Forelimb muscle (tissue), 1 donor: ENCODE measurements at regions not wholly inside any gene's neighbourhood (a gene's known extent, or its start where the extent isn't known, plus 50 kb on each side); places are given as distances from the start of the nearest gene placed in this dataset.

Experiments used
- DNase-seq: peaks from one replicate; pipeline ENCODE4 v3.0.0-alpha.2; 2013; ENCODE audit warnings: low read depth

DNA sequence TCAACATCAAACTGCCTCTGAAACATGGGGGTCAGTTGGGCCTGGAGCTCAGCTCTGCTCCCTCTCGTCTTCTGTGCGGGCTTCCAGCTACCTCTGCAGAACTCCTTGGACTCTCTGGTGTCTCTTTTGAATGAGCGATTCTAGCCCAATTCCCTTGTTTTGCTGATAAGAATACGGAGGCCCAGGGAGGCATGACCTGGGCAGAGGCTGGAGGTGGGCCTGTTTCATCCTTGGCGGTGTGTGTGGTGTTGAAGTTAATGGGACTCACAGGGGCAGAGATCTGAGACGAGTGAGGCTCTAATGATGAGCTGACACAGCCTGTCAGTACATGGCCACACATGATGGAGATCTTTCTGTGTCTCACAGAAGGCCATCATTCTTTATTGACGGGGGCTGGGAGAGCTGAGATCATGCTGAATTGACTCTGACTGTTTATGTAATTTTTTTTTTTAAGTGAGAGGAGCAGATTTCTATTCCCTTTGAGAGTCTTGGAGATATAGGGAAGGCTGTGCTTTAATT is 134.5 kb downstream of the URB2 start:
- no peak for DNase-seq

DNA sequence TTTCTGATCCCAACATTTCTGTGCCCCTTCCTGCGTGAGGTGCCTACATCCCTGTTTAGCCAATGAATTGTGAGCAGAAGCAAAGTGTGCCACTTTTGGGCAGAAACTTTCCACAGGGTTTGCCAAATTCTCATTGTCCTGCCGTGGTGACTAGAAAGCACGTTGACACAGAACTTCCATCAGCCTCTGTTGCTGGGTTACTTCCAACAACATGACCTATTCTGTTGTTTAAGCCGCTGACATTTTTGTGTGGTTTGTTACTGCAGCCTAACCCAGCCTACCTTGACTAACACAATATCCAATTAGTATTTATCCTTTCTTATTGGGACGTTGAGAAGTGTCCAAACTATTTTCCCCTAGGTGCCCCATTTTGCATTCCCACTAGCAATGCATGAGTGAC is 136.8 kb downstream of the URB2 start:
- DNase-seq: no peak

DNA sequence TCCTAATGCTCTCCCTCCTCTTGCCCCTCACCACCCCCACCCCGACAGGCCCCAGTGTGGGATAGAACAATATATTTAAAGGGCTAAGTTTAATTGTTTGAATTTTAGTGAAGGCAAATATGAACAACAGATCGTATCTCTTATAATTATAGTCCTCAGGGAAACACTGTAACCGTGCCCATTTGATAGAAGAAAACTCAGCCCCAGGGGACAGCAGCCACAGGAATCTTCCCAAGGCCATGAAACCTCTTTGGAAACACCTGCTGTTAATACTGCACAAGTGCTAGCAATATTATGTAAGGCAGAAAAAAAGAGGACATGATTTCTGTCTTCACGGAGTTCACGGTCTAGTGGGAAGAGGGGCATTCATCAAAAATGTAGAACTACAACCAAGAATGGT is 142.2 kb downstream of the URB2 start:
- DNase-seq: no peak

DNA sequence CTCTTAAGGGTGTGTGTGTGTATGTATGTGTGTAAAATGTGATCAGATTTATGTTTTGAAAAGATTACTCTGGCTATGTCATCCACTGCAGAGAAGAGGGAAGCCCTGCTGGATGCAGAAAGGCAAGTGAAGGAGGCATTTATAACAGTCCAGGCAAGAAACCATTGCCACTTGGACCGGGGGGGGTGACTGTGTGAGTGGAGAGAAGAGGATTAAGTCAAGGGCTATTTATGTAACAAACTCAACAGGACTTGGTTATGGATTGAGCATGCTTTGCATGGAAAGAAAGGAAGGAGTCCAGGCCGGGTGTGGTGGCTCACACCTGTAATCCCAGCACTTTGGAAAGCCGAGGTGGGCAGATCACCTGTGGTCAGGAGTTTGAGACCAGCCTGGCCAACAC is 143.0 kb downstream of the URB2 start:
- DNase-seq: no peak

DNA sequence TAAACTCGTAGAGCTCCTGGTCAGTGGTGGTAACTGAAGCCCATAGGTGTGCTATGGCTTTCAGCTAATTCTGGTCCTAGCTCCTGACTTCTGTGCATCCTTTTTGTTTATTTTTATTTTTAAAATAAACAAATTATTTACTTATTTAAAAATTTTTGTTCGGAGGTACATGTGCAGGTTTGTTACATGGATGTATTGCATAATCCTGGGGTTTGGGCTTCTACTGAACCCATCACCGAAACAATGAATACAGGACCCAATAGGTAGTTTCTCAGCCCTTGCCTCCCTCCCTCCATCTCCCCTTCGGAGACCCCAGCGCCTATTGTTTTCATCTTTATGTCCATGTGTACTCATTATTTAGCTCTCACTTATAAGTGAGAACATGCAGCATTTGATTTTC is 143.8 kb downstream of the URB2 start:
- DNase-seq: no peak

DNA sequence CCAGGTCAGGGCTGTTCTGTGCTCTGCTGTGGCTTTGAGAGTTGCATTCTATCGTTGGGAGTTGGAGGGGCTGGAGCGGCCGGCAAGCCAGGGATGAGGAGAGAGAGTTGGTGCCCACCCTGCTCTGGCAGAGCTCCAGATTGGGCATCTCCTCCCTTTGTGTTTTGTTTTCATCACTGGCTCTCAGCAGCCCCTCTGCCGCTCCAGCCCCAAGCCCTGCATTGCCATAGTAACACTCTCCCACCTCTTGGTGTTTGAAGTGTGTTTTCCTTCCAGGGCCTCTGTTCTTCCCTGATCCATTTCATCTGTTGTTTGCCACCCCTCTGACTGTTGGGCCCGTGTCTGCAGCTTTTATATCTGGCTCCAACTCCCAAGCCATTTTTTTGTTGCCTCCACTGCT is 152.7 kb downstream of the URB2 start:
- DNase-seq: no peak

DNA sequence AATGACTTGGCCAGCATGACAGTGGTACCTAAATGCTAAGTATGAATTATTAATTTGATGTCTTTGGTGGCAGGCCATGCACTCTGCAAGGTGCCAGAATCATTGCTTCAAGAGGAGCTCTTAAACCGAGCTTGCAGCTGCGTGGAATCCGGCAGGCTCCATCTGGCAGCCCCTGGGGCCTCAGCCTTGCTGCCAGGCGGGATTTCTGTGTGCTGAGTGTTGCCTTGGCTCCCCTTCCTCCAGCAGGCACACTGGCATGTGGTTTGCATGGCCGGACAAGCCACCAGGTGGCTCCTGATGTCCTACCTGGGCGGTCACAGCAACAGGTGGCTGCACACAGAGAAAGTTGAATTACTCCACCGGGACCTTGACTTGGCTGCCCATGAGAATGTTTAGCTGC is 155.4 kb downstream of the URB2 start:
- no peak for DNase-seq

DNA sequence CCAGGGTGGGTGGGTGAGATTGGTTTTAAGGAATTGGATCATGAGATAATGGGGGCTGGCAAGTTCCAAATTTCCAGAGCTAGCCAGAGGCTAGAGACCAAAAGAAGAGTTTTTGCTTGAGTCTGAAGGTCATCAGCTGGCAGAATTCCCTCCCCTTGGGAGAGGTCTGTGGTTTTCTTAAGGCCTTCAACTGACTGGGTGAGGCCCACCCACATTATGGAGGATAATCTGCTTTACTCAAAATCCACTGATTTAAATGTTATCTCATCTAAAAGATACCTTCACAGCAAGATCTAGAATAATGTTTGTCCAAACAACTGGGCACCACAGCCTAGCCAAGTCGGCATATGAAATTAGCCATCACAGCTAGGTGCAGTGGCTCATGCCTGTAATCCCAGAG is 156.4 kb downstream of the URB2 start:
- DNase-seq: no peak

DNA sequence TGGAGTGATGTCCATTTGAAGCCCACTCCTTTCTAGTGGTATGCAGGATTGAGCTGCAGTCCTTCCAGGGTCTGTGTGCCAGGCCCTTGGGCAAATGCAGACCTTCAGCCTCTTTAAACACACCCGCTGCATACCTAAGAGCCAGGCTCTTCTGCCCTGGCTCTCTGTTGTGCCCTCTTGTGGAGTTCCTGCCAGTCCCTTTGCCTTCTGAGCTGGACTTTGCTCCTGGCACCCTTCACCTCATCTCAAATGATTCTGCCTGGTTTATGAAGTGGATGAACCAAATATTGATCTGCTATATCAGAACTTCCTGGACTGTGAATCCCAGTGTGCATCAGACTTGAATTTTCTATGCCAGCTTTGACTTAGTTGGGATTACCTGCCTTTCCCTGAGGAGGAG is 158.8 kb downstream of the URB2 start:
- no peak for DNase-seq

DNA sequence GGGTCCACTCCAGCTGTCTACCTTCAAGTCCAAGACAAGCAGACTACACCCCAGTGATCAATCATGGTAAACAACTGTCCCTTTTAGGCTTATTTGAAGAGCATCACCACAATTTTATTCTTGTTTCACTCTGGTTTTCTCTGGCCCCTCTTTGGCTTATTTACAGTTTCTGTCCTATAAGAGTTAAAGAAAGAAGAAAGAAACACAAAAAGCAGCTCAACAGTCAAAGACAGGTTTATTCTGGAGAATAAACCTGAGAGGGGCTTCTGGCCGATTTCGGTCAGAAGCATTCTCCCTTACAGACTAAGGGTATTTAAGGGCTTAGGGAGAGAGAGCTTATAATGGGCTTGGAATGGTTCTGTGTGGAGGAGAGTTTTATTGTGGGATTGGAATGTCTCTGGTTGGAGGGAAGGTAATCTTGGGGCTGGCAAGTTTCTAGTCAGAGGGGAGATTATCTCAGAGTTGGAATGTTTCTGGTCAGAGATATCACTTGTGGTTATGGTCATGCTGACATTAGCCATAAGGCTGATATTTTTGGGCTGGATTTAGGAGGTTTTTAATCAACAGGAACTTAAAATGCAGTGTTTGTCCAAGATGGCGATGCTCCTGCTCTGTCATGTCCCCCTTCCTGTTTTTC is 161.0 kb downstream of the URB2 start:
- no peak for DNase-seq

DNA sequence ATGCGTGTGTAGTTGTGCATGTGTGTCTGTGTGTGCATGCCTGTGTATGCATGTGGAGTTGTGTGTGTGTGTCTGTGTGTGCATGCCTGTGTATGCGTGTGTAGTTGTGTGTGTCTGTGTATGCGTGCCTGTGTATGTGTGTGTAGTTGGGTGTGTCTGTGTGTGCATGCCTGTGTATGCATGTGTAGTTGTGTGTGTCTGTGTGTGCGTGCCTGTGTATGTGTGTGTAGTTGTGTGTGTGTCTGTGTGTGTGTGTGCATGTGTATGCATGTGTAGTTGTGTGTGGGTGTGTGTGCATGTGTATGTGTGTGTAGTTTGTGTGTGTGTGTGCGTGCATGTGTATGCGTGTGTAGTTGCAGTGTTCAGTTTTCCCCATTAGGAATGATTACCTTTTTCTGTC is 162.0 kb downstream of the URB2 start:
- no peak for DNase-seq

DNA sequence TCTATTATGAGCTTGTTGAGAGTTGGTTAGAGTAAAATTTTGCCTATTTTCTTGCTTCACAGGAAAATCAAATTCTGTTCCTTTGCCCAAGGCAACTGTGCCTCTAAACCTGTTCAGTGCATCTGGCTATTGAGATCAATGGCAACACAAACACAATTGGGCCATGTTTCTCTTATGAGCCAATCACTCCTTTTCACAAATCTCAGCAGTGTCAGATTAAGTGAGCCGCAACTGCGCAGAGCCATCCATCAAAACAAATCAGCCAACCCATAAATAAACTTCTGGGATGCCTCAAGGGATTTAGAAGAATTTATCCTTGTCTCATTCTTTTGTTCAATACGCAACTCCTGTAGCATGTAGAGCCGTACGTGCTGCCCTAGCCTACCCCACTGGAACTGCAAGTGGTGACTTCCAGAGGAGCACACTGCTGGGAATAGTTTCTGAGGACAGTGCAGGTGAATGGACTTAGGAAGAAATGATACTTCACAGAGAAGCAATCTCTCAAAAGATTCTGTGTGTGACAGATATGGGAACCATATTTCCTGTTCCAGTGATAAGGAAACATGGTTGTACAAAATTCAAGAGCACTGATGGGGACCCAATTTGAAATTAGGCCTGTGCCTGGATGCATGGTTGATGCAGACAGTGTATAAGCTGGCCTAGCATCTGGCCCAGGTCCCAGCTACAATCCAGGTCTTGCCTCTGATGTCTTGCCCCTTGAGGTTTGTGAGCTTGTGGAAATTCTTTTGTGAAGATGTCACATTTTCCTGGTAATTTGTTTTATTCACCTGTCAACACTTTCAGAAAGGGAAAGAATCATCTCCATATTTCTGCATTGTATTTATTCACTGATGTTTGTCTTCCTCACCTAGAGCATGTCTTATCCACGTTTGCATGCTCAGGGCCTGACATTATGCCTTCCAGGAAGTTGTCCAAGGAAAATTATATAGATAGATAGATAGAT is 166.2 kb downstream of the URB2 start:
- no peak for DNase-seq

DNA sequence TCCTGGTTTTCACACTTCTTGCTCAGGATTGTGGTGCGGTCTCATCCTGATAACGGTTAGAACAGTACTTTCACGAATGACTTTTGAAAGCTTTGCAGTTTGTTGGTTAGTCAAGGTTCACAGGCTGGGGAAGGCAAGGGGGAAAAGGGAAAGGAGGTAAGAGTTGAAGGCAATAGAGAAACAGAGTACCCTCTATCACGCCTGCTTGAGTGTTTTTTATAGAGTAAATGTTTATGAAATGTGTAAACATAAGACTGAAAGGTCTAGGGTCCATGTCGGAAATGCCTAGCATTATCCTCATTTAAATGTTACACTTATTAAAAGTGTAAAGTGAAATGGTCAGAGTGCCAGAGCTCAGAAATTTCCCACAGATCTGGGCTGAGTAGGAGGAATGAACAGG is 167.4 kb downstream of the URB2 start:
- no peak for DNase-seq

DNA sequence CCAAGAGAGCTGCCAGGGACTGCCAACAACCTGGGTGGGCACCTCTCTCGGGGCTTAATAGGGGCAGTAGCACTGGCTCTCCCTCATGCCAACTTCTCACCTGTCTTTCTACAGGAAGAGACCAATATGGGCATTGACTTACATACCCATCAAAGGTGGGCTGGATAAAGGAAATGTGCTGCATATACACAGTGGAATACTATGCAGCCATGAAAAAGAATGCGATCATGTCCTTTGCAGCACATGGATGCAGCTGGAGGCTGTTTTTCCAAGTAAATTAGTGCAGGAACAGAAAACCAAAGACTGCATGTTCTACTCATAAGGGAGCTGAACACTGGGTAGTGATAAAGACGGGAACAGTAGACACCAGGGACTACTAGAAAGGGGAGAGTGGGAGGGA is 172.5 kb downstream of the URB2 start:
- no peak for DNase-seq

DNA sequence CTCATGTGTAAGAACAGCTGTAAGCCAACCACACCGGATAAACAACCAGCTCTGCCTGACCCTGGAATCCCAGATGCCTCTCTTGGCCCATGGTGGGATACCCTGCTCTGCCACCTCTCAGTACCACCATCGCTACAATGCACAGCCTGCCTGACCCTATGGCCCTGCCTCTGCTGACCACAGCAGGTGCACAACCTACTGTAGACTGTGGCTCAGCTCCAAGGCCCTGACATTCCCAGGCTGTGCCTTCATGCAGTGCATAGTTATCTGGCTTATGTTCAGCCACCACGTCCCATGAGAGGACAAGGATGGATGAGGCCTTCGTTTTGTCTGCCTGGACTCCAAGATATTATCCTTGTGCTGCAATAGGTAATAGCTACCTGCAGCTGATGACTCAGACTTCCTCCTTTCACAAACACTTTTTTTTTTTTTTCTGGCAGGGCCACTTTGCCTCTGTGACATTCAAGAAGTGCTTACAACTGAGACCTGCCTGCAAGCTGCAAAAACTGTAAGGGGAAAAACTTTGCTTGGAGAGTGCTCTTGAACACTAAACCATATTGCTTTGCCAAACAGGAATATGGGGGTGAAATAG is 177.7 kb downstream of the URB2 start:
- no peak for DNase-seq

DNA sequence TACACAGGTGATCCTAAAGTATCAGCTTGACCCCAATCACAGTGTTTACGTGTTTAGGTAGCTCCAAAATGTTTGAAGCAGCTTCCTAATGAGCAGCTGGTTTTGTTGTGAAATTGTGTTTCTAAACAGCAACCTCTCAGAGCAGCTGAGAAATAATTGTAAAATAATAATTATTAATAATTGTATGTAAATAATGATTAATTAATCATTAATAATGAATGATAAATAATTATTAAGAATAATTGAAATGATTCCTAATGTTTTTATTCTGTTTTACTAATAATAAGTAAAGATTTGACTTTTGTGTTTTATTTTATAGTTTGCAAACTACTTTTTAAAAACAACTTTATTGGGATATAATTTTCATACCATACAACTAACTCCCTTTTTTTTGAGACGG is 182.2 kb downstream of the URB2 start:
- no peak for DNase-seq

DNA sequence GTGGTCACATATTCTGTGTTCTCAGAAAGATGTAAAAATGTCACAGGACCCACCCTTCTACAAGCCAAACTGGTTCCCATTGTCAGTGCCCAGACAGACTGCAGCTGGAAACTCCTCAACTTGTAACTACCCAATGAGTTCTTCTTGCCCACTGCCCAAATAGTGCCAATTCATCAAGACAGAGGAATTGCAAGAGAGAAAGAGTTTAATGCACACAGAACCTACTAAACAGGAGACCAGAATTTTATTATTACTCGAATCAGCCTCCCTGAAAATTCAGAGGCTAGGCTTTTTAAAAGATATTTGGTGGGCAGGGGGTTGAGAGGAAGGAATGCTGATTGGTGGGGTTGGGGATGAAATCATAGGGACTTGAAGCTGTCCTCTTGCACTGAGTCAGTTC is 184.1 kb downstream of the URB2 start:
- no peak for DNase-seq

DNA sequence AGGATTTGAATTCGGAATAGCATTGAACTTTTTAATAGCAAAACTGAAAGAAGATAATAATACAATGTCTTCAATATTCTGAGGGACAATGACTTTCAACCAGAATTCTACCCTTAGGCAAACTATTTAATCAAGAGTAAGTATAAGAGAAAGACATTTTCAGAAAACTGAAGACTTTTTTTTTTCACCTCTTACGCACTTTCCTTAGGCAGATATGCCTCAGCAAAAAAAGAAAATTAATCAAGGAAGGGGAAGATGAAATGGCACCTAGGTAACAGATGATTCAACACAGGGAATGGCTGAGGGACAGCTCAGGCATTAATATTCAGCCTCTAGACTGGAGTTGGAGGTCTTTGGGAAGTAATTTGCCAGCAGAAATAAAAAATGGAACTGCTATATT is 184.9 kb downstream of the URB2 start:
- no peak for DNase-seq

DNA sequence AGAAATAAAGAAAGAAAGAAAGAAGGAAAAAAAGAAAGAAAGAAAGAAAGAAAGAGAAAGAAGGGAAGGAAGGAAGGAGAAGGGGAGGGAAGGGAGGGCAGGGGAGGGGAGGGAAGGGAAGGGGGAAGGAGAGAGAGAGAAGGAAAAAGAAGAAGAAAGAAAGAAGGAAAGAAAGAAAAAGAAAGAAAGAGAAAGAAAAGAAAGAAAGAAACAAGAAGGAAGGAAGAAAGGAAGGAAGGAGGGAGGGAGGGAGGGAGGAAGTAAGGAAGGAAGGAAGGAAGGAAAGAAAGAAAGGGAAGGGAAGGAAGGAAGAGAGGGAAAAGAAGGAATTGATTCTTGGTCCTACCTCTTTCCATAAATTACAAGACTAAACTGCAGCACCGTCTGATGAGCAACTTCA is 186.1 kb downstream of the URB2 start:
- no peak for DNase-seq

DNA sequence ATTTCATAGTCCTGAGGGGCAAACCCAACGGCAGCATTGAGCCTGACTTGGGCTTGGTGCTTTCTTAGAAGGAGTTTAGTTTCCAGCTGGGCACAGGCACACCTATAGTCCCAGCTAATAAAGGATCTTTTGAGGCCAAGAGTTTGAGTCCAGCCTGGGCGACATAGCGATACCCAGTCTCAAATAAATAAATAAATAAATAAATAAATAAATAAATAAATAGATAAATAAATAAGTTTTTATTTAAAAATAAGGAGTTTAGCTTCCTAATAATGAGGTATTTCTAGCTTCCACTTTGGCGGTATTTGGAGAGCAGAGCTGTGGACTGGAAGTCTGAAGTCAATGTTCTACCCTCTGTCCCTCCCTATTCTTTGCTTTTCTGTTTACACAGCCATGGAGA is 186.6 kb downstream of the URB2 start:
- no peak for DNase-seq

DNA sequence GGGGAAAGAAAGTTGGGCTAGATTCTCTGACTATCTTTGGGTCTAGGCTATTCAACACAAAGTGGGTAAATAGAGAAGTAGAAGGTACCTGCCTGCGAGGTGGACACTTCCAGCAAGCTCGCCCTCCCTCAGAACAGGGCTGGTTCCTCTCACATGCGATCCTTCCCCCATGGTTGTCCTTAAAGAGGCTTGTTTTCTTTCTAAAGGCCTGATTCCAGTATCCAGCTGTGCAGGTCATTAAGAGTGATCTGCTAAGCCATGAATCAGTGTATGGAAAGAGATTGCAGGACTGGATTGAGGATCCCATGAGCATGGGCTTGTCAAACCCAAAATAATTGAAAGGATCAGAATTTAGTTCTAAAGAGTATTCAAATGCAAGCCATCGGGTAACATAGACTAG is 189.0 kb downstream of the URB2 start:
- no peak for DNase-seq

DNA sequence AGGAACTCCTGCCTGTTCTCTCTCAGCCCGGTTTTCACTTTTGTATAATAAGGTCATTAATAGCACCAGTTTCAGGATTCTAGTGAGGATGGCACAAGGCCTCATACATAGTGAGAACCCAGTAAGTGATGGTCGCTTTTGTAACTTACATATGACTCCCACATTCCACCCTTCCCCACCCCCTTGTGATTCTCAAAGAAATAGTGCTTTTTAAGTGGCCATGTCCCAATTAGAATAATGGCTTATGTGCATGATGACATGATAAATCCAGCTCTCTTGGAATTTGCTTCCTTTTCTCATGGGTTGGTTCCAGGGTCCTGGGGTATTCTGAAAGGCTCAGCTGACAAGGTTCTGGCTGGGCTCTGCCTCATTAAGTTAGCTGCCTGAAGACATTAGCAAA is 189.9 kb downstream of the URB2 start:
- no peak for DNase-seq

DNA sequence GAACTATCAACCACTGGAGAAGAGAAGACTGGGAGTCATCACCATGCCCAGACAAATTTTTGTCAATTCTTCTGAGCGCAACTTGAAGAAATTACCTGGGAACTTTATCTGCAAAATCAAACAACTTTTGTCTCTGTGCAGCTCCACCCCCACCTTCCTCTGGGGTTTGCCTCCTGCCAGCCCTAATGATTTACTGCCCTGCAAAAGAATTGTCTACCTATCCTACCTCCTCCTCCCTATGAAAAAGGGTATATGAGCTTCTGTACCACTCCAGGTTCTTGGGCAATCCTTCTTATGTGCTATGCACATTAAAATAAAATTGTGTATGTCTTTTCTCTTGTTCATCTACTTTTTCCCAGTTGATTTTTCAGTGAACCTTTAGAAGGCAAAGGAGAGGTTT is 191.9 kb downstream of the URB2 start:
- no peak for DNase-seq
